NCI-H1048 (cell line): ENCODE measurements at regions not wholly inside any gene's neighbourhood (a gene's known extent, or its start where the extent isn't known, plus 50 kb on each side); places are given as distances from the start of the nearest gene placed in this dataset.

Experiments used
- DNase-seq: peaks from one replicate; lab custom pipeline; 2025; lab: John Stamatoyannopoulos, UW

DNA sequence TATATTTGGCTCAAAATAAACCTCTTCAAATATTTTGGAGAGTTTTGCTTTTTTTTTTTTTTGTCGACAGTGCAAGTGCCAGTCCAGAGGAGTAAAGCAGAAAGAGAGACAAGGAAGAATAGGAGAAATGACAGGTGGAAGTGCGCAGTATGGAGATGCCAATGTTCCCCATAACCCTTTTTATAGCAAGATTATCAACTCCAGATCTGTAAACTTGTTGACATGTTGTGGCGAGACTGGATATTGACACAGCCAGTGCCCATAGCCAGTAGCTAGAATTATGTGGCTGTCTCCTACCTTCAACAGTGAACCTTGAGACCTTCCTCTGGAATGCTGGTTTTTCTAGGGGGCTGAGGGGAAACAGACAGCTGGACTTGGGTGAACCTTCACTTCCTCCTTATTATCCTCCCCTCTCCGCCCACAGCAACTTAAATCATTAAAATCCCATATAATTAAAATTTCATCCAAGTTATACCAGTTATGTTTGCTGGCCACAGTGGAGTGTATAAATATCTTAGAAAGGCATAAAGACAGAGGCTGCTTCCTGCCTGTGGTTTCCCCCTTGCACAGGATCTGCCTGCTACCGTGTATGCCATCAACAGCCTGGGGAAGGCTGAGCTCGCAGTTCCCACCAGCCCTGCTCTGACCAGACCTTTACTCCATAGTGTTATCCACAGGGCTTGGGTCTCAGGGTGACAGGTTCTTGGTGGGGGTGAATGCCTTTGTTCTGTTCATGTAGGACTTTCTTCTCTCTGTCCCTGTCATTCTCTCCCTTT lies 112.3 kb upstream of the ANKH start:
- DNase-seq, result no peak

- DNase-seq, result no peak
Observed at GRCh38 chr5:14980698-14981097, 109.1 kb upstream of the ANKH start.

GRCh38 chr5:14977058-14977685 lies 105.6 kb upstream of the ANKH start:
- DNase-seq, result no peak

DNA sequence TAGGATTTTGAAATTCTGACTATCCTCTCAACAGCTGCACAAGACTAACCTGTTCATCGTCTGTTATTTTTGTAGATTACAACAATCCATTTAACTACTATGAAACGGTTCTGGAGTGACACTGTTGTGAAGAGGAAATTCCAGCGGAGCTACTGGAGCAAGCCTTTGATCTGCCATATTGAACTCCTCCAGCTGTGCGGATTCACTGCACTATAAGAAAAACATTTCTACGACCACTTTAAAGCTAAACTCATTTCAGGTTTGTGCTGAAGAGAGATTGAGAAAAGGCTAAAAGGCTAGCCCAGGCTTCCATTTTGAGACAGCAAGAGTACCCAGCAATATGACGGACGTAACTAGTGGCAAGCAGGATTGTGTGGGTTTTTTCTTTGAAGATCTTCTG lies 104.9 kb upstream of the ANKH start:
- no peak for DNase-seq

- DNase-seq, result no peak
Observed at GRCh38 chr5:14971873-14972272, 100.3 kb upstream of the ANKH start.

DNA sequence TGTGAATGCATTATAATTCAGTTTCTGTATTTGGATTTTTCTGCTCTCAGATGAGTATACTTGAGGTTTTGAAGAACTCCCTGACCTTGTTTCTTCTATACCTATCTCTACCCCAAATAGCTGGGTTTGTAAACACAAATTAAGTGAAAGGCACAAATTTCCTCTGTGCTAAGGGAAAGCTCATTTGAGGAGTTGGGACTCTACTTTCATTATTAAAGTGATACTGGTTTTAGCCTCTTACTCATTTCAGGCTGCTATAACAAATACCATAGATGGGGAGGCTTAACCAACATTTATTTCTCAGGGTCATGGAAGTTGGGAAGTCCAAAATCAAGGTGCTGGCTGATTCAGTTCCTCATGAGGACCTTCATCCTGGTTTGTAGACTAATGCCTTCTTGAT lies 97.2 kb upstream of the ANKH start:
- no peak for DNase-seq

DNA sequence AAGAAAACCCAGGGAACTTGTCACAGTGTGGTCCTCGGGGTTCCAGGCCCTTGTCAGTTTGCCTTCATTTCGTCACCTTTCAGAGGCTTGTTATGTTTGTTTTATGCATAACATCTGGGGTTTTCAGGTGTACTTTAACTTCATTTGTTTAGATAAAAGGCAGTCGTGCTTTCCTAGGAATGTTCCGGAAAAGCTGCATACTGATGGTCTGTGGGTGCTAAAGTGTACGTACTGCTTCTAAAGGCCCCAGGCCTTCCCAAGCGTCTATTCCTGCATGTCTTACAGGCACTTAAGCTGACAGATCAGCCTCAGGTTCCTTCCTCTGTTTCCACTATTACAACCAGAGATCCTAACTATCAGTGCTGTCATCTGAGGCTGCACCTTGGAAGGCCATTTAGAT lies 95.6 kb upstream of the ANKH start:
- no peak for DNase-seq

DNA sequence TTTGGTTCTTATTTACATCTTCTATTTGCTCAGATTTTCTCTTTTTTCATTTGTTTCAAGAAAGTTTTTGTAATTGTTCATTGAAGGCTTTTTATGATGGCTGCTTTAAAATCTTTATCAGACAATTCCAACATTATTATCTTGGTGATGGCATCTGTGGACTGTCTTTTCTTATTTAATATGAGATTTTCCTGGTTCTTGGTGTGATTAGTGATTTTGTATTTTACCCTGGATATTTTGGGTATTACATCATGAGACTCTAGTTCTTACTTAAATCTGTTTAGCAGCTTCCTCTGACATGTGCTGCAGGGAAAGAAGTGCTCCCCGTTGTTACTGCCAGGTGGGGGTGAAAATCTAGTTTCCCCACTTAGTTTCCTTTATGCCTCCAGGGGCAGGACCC lies 94.2 kb upstream of the ANKH start:
- DNase-seq, result no peak

GRCh38 chr5:14962604-14963003 lies 91.0 kb upstream of the ANKH start:
- DNase-seq, result no peak

DNA sequence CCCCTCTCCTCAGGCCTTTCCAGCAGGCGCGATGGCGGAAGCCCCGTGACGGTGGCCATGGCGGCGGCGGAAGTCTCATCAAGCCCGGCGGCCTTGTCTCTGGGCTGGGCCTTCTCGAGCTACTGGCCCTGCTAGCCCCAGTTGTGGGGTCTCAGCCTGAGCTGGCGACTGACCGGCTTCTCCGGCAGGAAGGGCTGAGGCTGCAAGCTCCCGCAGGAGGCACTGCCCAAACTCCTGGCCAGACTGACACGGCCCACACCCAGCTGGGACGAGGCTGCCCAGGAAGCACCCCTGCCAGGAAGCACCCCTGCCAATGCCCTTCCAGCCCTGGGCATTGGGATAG lies 88.5 kb upstream of the ANKH start:
- no peak for DNase-seq

- DNase-seq, result no peak
Observed at GRCh38 chr5:14959399-14960119, 88.0 kb upstream of the ANKH start.

GRCh38 chr5:14958188-14958587 lies 86.6 kb upstream of the ANKH start:
- DNase-seq, result no peak

GRCh38 chr5:14956423-14957046 lies 85.0 kb upstream of the ANKH start:
- no peak for DNase-seq

DNA sequence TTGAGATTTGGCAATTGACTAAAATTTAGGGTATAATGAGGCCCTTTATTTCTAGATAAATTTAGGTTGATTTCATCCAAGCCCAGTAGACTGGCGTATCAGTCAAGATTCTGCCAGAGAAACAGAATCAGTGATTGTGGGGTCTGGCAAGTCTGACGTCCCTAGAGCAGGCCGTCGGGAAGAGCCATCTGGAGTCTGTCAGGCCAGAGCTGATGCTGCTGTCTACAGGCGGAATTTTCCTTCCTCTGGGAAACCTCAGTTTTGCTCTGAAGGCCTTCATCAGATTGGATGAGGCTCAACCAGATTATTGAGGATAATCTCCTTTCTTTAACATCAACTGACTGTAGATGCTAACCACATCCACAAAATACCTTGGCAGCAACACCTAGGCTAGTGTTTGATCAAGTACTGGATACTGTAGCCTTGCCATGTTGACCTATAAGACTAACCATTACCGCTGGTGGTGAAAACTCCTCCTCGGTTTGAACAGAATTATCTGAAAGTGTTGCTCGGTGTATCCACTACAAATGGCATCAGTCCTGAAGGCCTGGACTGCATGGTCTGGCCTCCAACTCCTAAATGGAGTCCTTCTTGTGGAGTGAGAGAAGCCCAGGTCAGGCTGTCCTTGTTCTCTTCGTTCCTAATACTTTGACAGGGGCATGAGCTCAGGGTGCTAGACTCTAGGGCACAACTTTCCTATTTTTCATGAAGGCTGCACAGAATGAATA lies 83.2 kb upstream of the ANKH start:
- DNase-seq, result no peak

DNA sequence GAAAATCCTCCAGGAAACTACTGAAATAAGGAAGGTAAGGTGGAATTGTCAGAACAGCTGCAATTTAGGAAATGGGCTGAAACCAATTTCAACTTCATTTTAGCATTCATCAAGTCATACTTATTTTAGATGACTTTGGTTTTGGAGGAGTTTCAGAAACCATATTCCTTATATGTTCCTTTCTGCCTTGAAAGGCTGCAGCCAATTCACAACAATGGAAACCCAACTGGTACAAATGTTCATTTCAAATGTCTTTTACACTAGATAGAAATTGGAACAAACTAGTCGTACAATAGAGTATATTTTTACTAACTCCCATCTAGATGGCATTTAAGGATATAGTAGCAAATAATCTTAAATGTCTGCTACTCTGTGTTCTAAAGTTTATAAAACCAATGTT lies 82.6 kb upstream of the ANKH start:
- no peak for DNase-seq

- DNase-seq, result no peak
Observed at GRCh38 chr5:14953075-14953607, 81.6 kb upstream of the ANKH start.

DNA sequence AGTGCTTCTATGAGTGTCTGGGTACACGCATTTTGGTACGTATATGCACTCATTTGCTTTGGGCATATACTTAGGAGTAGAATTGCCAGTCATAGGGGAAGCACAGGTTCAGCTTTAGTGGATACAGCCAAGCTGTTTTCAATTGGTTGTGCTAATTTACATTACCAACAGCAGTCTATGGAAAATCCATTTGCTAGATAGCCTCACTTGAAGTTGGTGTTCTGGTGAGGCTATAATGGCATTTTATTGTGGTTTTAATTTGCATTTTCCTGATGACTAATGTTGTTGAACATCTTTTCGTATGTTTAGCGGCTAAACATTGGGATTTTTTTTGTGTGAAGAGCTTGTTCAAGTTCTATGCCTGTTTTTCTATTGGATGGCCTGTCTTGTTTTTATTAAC lies 76.8 kb upstream of the ANKH start:
- peak; percentile 65 for DNase-seq

GRCh38 chr5:14946815-14947620 lies 75.4 kb upstream of the ANKH start:
- DNase-seq, result no peak

- DNase-seq, result no peak
Observed at GRCh38 chr5:14945450-14945849, 73.9 kb upstream of the ANKH start.

- DNase-seq, result no peak
Observed at GRCh38 chr5:14944996-14945395, 73.4 kb upstream of the ANKH start.

GRCh38 chr5:14944350-14944739 lies 72.8 kb upstream of the ANKH start:
- no peak for DNase-seq
